Astrocyte (in vitro differentiated cells and primary cell): ENCODE measurements at regions not wholly inside any gene's neighbourhood (a gene's known extent, or its start where the extent isn't known, plus 50 kb on each side); places are given as distances from the start of the nearest gene placed in this dataset.
A peak's percentile ranks its signal among the peaks of the same experiment; 100 is the strongest.

Experiments
- DNase-seq: peaks from one replicate; pipeline ENCODE4 v3.0.0-alpha.2; 2010; ENCODE audit warnings: low read depth
- FAIRE-seq: peaks from 2 replicates; lab custom pipeline; 2011; peaks lifted over from hg19 to GRCh38; lab: Jason Lieb, UNC
- H2AFZ ChIP-seq: 2 replicates; pipeline ENCODE4 v1.6.0; 2012; ENCODE audit warnings: low read depth, low read length, inconsistent platforms
- H3K27ac ChIP-seq: 2 replicates; pipeline ENCODE4 v1.5.1; 2011; ENCODE audit warnings: low read depth, low read length, inconsistent platforms
- H3K27me3 ChIP-seq: 2 replicates; pipeline ENCODE4 v1.6.0; 2011; ENCODE audit warnings: low read length, inconsistent platforms; ENCODE audit not compliant: insufficient read depth
- H3K36me3 ChIP-seq: 2 replicates; pipeline ENCODE4 v1.5.1; 2011; ENCODE audit warnings: low read length, inconsistent platforms; ENCODE audit not compliant: insufficient read depth
- H3K4me1 ChIP-seq: 2 replicates; pipeline ENCODE4 v1.5.1; 2011; ENCODE audit warnings: low read length, inconsistent platforms; ENCODE audit not compliant: insufficient read depth
- H3K4me2 ChIP-seq: 2 replicates; pipeline ENCODE4 v1.6.0; 2012; ENCODE audit warnings: low read length, inconsistent platforms
- H3K4me3 ChIP-seq: 2 replicates; pipeline ENCODE4 v1.5.1; 2011; ENCODE audit warnings: low read depth, mild to moderate bottlenecking, low read length, inconsistent platforms; ENCODE audit not compliant: insufficient read depth
- H3K79me2 ChIP-seq: 2 replicates; pipeline ENCODE4 v1.6.0; 2012; ENCODE audit warnings: mild to moderate bottlenecking, low read length, inconsistent platforms; ENCODE audit not compliant: insufficient read depth
- H3K9ac ChIP-seq: 2 replicates; pipeline ENCODE4 v1.6.0; 2012; ENCODE audit warnings: mild to moderate bottlenecking, low read length, inconsistent platforms
- H3K9me3 ChIP-seq: 2 replicates; pipeline ENCODE4 v1.5.1; 2012; ENCODE audit warnings: low read depth, mild to moderate bottlenecking, low read length, inconsistent platforms; ENCODE audit not compliant: insufficient read depth
- H4K20me1 ChIP-seq: 2 replicates; pipeline ENCODE4 v1.6.0; 2012; ENCODE audit warnings: low read length, inconsistent platforms; ENCODE audit not compliant: insufficient read depth
- H3K27ac Mint-ChIP-seq: one replicate; pipeline ENCODE4 v1.8.0; 2021; ENCODE audit warnings: mild to moderate bottlenecking, mixed read lengths; ENCODE audit not compliant: unreplicated experiment
- H3K27me3 Mint-ChIP-seq: one replicate; pipeline ENCODE4 v1.8.0; 2021; ENCODE audit warnings: low read depth, mixed read lengths; ENCODE audit not compliant: unreplicated experiment
- H3K36me3 Mint-ChIP-seq: one replicate; pipeline ENCODE4 v1.8.0; 2021; ENCODE audit warnings: low read depth, mixed read lengths; ENCODE audit not compliant: unreplicated experiment
- H3K4me1 Mint-ChIP-seq: one replicate; pipeline ENCODE4 v1.8.0; 2021; ENCODE audit warnings: low read depth, mixed read lengths; ENCODE audit not compliant: unreplicated experiment
- H3K4me3 Mint-ChIP-seq: one replicate; pipeline ENCODE4 v1.8.0; 2021; ENCODE audit warnings: mild to moderate bottlenecking, moderate library complexity, mixed read lengths; ENCODE audit not compliant: unreplicated experiment
- H3K9me3 Mint-ChIP-seq: one replicate; pipeline ENCODE4 v1.8.0; 2021; ENCODE audit warnings: mild to moderate bottlenecking, mixed read lengths; ENCODE audit not compliant: unreplicated experiment
- EZH2 ChIP-seq: IDR thresholded peaks from 2 replicates; pipeline ENCODE4 v1.6.1; 2012; ENCODE audit warnings: mild to moderate bottlenecking, low read length, inconsistent platforms; ENCODE audit not compliant: insufficient read depth
- TF ChIP-seq, protein P1 (sequence below): IDR thresholded peaks from 2 replicates; pipeline ENCODE4 v1.5.1; 2011; ENCODE audit warnings: low read depth, mild to moderate bottlenecking, inconsistent platforms, low read length, moderate library complexity; ENCODE audit not compliant: insufficient read depth

DNA sequence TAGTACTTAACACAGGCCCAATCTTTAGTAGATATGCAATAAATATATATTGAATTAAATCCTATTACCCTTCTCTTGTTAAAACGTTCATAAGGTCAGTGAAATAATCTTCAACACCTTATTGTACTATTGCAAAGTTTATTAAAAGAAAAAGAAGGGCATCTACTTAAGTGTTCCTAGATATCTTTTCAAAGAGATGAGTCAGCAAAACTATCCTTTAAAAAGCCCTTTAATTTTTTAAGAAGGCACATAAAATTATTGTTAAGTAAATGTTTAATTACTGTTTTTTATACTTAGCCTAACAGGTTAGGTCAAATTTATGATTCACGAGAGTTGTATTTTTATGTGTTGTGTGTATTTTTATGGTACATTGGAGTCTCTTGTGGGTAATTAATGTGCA lies 77.3 kb upstream of the PPP1R2C start:
- H3K9me3 ChIP-seq = no peaks in the 10 kb centered on the region
- H3K27me3 ChIP-seq = no peaks in the 10 kb centered on the region
- H3K4me3 Mint-ChIP-seq = no peak overlapping the region
- no peaks in the 10 kb centered on the region for H3K27me3 Mint-ChIP-seq
- no peak overlapping the region for H3K27ac Mint-ChIP-seq
- DNase-seq = no peak
- TF ChIP-seq, protein P1, sequence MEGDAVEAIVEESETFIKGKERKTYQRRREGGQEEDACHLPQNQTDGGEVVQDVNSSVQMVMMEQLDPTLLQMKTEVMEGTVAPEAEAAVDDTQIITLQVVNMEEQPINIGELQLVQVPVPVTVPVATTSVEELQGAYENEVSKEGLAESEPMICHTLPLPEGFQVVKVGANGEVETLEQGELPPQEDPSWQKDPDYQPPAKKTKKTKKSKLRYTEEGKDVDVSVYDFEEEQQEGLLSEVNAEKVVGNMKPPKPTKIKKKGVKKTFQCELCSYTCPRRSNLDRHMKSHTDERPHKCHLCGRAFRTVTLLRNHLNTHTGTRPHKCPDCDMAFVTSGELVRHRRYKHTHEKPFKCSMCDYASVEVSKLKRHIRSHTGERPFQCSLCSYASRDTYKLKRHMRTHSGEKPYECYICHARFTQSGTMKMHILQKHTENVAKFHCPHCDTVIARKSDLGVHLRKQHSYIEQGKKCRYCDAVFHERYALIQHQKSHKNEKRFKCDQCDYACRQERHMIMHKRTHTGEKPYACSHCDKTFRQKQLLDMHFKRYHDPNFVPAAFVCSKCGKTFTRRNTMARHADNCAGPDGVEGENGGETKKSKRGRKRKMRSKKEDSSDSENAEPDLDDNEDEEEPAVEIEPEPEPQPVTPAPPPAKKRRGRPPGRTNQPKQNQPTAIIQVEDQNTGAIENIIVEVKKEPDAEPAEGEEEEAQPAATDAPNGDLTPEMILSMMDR = no peak
- no peak for TF ChIP-seq EZH2
- no peaks in the 10 kb centered on the region for H3K36me3 Mint-ChIP-seq
- H3K27ac ChIP-seq = no peak overlapping the region
- no peak overlapping the region for H3K4me2 ChIP-seq
- no peaks in the 10 kb centered on the region for H4K20me1 ChIP-seq
- H3K4me1 Mint-ChIP-seq = no peaks in the 10 kb centered on the region
- H3K4me3 ChIP-seq = no peak overlapping the region
- no peak overlapping the region for H2AFZ ChIP-seq
- no peaks in the 10 kb centered on the region for H3K79me2 ChIP-seq
- no peaks in the 10 kb centered on the region for H3K36me3 ChIP-seq
- no peak overlapping the region for H3K9ac ChIP-seq
- no peaks in the 10 kb centered on the region for H3K9me3 Mint-ChIP-seq
- no peaks in the 10 kb centered on the region for H3K4me1 ChIP-seq
- FAIRE-seq = no peak

DNA sequence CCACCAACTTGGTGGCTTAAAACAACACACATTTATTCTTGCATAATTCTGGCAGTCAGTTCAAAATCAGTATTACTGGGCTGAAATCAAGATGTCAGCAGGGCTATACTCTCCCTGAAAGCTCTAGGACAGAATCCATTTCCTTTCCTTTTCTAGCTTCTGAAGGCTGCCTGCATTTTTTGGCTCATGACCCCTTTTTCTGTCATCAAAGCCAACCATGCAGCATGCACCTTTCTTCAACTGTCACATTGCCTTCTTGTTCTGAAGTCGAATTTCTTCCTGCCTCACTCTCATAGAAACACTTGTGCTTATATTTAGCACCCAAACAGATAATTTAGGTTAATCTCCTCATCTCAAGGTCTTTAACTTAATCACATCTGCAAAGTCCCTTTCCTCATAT lies 79.8 kb upstream of the PPP1R2C start:
- no peak overlapping the region for H3K4me3 ChIP-seq
- no peaks in the 10 kb centered on the region for H3K9me3 ChIP-seq
- no peak overlapping the region for H3K9ac ChIP-seq
- no peak for DNase-seq
- Mint-ChIP-seq H3K27me3 (no peaks in the 10 kb centered on the region), H3K36me3 (no peaks in the 10 kb centered on the region), H3K9me3 (no peaks in the 10 kb centered on the region), H3K27ac (no peak overlapping the region), H3K4me3 (no peak overlapping the region), H3K4me1 (no peaks in the 10 kb centered on the region)
- no peaks in the 10 kb centered on the region for H3K27me3 ChIP-seq
- H3K79me2 ChIP-seq = no peaks in the 10 kb centered on the region
- H3K4me1 ChIP-seq = no peaks in the 10 kb centered on the region
- FAIRE-seq = no peak
- no peaks in the 10 kb centered on the region for H3K36me3 ChIP-seq
- H3K27ac ChIP-seq = no peak overlapping the region
- H2AFZ ChIP-seq = no peak overlapping the region
- TF ChIP-seq, protein P1 = no peak
- no peak for TF ChIP-seq EZH2
- H3K4me2 ChIP-seq = no peak overlapping the region
- H4K20me1 ChIP-seq = no peaks in the 10 kb centered on the region

DNA sequence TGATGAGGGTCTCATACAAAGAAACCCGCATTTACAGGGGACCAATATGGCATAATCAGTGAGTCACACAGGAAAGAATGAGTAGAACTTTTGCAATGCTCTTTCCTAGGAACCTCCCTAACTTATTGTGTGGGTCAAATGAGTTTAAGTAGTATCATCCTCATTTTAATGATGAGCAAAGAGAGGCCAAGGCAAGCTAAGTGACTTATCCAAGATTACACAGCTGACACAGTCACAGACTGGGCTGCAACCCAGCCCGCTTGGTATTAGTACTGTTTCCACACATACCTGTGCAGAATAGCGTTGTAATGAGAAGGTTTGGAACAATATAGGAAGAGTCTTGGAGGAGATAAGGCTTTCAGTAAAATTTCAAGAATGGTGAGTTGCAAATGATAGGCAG lies 91.0 kb upstream of the PPP1R2C start:
- Histone ChIP-seq H3K9me3 (no peaks in the 10 kb centered on the region), H3K9ac (no peak overlapping the region), H3K4me3 (no peak overlapping the region), H3K36me3 (no peaks in the 10 kb centered on the region), H3K4me2 (no peak overlapping the region), H3K27ac (no peak overlapping the region), H4K20me1 (no peaks in the 10 kb centered on the region), H3K79me2 (no peaks in the 10 kb centered on the region), H3K27me3 (no peaks in the 10 kb centered on the region), H2AFZ (no peak overlapping the region), H3K4me1 (no peaks in the 10 kb centered on the region)
- no peaks in the 10 kb centered on the region for H3K4me1 Mint-ChIP-seq
- FAIRE-seq (peak; percentile 50), DNase-seq (no peak)
- no peaks in the 10 kb centered on the region for H3K27me3 Mint-ChIP-seq
- H3K4me3 Mint-ChIP-seq = no peak overlapping the region
- no peaks in the 10 kb centered on the region for H3K9me3 Mint-ChIP-seq
- no peak for TF ChIP-seq EZH2
- TF ChIP-seq, protein P1 = no peak
- no peaks in the 10 kb centered on the region for H3K36me3 Mint-ChIP-seq
- H3K27ac Mint-ChIP-seq = no peak overlapping the region
